HG02763 (cell line): ENCODE measurements at regions not wholly inside any gene's neighbourhood (a gene's known extent, or its start where the extent isn't known, plus 50 kb on each side); places are given as distances from the start of the nearest gene placed in this dataset.

Source experiments
- ATAC-seq: cut with Tn5 transposase; IDR thresholded peaks from one replicate; pipeline ENCODE4 v1.9.1; 2021; ENCODE audit warnings: mild to moderate bottlenecking, moderate library complexity; ENCODE audit not compliant: unreplicated experiment

DNA sequence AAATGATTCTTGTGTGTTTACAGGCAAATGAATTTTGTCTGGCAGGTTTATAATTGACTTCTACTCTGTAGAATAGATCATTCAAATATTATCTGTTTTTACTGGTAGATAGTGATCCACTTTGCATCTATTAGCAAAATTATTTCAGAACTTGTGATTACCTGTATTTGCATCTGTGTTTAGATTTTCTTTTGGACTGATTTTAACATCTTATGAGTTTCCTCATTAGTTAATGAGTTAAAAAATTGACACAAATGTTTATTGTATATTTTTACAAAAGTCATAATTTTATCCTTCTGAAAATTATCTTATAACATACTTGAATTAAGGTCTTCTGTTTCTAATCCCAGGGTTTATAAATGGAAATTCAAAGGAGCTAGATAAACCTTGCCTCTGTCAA lies 132.0 kb upstream of the KCNJ16 start:
- ATAC-seq, result no peak

DNA sequence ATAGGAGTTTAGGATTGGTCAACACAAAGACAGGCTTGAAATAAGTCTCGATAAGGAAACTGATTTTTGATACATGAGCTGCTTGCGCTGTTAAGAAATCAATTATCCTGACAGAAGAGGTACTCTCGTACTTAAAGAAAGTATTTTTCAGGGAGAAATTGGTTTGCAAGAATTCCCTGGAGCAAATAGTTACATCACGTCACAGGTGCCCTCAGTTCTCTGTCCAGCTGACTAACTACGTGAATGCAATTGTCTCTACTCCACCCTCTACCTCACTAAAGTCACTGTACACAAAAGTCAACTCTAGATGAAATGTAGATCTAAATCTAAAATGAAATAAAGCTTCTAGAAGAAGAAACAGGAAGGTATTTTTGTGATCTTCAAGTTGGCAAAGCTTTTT lies 130.6 kb upstream of the KCNJ16 start:
- no peak for ATAC-seq

DNA sequence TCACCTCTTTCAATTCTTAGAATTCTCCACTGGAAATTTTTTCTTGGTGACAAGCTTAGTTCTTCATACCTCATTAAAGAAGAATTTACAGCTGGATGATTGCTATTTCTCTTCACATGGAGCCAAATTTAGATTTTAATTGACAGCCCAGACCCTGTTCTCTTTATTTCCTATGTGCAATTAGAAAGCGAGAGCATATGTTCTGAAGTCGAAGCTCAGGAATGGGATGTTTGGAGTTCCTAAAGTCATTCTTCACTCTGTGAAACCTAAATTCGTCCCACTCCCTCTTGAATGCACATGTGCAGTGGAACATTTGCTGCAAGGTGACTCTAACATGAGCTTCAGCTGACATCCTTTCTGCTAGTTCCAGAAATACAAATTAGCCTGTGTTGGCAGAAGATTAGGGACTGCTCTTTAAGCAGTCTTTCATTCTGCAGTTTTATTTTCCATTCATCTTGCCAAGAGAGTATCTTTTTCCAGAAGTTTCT lies 129.3 kb upstream of the KCNJ16 start:
- no peak for ATAC-seq

DNA sequence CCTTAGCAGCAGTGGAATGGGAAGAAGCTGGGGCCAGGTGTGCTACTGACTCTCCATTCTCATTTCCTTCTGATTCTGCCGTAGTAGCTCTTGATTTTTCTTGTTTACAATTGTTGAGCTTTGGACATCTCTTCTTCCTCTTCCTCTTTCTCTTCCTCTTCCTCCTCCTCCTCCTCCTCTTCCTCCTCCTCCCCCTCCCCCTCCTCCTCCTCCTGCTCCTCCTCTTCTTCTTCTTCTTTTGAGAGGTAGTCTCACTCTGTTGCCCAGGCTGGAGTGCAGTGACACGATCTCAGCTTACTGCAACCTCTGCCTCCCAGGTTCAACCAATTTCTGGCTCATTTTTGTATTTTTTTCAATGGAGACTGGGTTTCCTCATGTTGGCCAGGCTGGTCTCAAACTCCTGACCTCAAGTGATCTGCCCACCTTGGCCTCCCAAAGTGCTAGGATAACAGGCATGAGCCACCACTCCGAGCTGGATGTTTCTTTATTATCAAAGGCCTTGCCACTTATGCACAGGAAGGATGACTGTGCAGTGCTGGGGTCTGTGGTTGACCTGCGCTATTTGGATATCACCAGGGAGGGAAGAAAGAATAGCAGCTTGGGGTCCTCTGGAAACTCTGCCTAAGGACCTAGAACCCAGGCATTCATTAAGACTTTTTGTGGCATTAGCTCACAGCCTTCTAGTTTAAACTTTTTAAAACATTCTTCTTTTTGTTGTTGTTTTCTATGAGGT lies 127.8 kb upstream of the KCNJ16 start:
- ATAC-seq, result no peak

DNA sequence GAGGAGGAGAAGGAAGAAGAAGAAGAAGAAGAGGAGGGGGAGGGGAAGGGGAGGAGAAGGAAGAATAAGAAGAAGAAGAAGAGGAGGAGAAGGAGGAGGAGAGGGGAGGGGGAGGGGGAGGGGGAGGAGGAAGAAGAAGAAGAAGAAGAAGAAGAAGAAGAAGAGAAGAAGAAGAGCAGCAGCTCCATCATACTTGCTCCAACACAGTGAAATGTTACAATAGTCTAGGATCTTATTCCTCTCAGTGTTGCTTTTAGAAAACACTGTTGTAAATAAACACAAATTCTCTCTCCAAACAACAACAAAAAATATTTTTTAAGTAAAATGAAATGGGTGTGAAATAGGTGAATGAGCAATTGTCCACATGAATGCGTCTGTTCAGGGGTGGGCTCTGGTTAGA lies 126.6 kb upstream of the KCNJ16 start:
- ATAC-seq, result no peak

DNA sequence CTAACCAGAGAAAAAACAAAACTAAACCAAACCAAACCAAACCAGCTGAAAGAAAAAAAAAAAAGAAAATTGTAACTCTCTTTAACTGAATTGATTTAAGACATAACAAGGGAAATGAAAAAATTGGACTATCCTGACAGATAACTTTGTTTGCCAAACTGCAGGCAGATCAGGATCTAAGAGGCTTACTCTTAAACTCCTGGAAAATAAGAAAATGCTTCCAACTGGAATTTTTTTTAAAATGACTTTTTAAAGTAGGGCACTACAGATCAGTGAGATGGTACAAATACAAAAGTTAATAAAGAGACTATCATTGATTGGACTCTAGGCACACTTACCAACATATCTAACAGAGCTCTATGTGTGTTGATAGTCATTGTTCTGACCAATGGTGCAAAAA lies 125.5 kb upstream of the KCNJ16 start:
- no peak for ATAC-seq

DNA sequence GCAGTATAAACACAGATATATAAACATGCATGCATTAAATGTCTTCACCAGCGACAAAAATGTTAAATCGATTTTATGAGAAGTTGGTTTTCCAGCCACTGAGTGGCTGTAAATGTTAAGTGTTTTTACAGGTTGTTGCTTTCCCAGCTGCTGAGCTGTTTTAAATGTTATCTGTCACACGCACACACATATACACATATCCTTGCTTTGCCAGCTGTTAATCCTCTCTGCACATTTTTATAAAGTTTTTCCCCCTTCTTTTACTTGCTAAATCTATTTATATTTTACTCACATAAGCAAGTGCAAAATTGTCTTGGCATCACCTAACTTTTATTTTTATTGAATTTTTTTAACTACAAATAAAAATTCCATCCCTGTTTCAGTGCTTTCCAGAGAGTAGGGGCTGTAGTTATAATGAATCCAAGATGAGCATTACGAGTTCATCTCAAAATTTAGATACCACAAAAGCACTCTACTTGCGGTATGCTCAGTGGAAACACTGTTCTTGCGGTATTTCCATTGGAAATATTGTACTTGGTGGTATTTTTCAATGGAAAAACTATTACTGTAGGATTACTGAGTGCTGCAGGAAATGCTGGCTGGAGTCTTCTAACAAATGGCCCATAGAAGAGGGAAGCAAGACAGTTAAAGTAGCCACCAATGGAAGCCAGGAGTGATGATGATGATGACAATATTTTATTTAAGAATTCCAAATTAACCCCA lies 124.9 kb upstream of the KCNJ16 start:
- ATAC-seq, result no peak

DNA sequence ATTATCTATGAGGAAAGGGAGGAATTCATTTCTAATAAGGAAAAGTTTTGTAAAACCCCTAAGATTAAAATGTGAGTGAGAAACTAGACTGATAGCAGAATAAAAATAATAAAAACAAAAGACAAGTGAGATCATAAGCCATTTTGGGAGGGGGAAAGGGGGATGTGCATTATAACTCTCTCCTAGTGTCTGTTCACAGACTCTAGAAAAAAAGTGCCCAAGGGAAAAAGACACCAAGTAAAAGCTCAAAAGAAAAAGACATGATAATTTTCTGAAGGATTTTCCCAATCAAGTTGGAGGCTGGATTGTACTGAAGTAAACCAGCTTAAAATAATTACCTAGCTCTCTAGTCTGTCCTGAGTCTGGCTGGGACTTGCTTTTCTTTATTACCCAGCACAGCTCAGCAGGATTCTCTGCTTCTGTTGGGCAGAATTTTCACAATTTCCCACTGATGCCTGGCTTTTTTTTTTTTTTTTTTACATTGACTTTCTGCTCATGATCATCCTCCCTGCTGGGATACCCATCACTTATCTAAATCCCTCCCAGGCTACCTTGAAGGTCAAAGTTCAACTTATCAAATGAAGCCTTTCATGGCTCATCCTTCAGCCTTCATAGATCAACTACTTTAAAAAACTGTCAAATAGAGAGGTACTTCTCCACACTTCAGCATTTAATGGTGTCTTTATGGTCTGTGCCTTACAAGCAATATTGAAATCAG lies 124.2 kb upstream of the KCNJ16 start:
- ATAC-seq, result no peak

DNA sequence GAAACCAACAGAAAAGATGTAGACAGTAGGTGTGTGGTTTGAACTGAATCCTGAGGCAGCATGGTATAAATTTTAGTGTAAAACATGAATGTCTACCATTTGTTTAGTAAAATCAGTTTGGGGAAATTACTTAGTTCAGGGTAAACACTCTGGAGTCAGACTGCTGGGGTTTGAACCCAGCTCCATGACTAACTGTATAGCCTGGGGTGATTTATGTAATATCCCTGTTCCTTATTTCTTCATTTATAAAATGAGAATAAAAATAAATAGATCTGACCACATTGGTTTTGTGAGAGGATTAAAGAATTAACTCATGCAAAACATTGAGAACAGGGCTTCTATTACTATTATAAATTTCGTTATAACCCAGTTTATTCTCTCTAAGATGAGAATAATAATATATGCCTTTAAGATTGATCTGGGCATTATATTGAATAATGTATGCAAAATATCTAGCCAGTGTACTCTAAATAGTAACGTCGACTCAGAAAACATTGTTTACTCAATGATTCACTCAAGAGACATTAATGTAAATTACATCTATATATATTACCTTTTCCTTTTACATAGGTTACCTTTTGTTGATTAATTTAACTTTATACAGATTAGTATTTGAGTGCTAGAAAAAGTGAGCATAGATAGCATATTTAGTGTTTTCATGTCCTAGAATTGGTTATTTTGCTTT lies 120.6 kb upstream of the KCNJ16 start:
- ATAC-seq, result no peak

DNA sequence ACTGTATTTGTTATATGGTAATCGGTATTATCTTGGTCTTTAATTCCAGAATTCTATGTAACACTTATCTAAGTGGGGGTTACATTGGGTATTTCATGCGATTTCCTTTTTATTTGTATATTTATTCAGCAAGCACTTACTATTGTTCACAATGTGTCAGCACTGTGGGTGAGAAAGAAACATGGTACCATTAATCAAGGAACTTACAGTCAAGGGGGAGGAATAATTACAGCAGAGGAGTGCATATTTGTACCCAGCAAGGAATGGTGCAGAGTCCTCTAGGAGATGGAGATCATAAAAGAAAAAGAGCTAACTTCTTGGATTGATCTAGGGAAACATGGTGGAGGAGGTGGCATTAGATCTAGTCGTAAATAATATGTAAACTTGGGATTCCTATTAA lies 117.0 kb upstream of the KCNJ16 start:
- ATAC-seq, result no peak

DNA sequence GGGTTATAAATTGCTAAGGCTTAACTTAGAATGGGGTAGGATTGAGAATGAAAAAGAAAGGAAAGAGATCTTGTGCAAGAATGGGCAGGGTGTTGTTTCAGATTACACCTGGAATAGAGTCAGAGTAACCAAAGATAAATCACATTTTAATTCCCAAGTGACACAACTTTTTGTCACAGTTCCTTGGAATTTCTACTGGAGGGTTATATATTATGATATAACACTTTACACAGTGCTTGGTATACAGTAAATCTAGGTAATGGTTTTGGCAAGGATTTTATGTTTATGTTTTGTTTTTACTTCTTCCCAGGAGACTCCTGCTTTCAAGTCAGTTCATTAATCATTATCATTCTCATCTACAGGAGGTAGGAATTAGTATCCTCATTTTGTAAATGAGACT lies 115.7 kb upstream of the KCNJ16 start:
- ATAC-seq, result no peak

DNA sequence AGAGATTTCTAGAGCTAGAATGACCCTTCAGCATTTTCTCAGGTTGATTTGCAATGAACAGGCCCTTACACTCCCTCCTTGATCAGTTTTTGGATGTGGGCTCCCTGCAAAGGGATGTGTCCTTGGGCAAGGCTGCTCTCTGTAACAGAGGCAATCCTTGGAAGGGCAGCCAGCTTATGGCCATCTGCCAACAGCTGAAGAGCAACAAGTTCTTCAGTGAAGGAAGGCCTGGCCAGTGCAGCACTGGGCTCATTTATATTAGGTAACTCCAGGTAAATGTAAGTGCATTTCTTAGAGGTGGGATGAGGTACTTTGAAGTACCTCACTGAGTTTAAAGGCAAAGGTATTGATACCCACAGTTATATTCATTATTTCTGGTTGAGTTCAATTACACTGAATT lies 114.3 kb upstream of the KCNJ16 start:
- no peak for ATAC-seq

DNA sequence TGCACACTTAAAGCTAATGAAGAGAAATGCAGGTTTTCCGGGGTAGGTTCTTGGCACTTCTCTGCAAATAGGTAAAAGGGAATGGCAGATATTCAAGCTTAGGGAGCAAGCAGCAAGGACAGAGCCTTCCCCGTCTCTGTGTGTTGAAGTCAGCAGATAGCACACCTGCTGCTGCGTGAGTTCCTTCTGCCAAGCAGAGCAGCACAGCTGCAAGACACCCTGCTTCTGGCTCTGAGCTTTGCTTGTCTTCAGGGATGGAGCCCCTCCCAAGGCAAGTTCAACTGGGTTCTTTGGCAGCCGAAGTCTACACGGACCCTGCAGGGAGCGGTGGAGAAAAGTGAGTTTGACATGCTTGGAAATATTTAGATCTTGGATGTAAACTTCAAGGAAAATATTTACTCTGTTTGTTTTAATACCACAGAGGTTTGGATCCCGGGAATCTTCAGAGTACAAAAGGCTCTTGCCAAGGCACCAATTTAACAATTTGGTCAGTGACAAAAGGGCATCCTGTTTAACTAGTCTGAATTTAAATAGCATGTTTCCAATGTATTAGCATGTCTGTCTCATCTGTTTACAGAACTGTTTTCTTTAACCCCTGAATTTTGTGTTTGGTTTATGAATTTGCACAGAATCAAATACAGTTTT lies 113.4 kb upstream of the KCNJ16 start:
- ATAC-seq, result no peak

DNA sequence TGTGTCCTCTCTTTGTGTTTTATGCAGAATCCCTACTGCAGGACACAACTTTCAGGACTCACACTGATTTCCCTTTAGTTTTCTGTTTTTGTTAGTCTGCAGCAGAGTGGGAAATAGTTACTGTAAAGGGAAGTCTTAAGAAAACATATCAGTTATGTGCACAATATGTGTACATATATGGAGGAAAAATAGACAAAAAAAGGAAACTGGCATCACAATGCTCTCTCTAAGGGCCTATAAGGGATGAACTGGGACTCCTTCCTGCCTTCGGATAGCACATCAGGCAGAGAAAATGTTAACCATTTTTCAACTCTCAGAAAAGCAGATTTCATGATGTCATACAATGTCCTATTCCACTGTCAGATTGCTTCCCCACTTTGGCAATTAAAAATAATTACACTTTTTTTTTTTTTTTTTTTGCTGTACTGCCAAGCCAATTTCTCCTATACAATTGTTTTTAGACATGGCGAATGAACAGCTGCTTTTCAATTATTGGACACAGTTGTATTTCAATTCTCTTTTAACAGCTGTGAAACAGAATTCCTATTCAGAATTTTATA lies 112.5 kb upstream of the KCNJ16 start:
- no peak for ATAC-seq

DNA sequence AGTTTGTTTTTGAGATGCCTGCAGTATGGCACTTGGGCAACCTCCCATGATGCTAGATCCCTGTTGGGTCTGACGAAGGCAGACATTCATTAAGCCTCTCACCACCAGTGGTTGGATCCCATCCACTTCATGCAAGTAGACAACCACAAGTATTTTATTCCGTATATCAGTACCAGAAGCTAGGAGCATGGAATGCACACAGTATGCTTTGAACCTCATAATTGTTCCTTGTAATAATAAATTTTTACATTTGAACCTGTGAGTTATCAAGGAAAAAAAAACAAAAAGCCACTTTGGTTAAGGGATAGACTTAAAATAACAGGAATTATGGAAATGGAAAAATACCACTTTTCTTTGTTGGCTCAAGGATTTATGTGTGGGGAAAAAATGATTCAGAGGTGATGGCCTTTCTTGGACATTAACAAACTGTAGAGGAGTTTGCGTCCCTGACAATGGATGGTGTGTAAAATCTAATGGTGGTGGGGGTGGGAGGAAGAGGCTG lies 107.1 kb upstream of the KCNJ16 start:
- ATAC-seq, result no peak

DNA sequence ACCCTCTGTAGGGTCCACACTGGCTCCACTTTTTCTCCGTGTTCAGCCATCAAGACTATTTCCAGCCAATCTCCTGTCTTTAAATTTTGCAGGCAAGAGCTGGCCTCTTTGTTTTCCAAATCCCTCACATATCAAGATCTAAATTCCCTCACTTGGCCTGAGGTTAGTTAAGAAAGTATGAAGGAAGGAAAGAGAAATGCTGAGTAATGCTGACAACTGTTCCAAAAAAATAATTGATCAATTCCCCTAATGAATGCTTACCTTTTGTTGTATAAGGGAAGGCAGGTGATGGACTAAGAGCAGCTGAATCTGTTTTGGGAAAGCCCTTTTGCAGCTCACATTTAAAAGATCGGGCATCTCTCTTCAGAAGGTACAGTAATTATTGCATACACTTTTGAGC lies 105.1 kb upstream of the KCNJ16 start:
- no peak for ATAC-seq

DNA sequence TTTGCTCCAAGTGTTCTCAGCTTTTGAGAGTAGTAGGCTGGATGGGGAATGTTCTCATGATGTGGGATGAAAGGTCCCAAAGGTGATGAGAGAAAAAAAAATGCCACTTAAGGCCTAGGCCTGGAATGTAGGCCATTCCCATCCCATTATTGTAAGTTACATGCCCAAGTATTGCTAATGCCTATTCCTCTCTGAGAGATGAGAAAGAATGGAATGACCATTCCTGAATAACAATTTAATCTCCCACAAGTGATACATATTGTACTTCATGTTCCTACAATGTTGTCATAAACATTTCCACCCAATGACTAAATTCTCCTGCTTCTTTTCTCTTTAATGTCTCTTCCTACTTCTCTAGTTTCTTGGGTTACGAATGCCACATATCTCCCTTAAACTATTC lies 102.8 kb upstream of the KCNJ16 start:
- ATAC-seq, result no peak

DNA sequence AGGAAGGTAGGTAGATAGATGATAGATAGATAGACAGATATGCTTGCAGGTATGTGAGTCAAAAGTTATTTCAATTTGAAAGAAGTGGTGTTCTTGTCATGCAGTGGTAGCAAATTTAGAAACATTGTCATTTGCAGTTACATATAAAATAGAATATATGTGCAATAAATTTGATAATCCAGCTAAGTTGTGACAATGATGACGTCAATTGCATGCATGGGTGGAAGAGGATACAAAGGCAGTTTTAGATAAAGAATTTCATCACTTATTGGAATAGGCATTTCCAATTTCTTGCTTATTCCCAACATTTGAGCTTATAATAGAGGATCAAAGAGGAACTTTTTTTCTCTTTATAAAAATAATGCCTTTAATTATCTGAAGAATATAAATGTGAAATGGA lies 99.2 kb upstream of the KCNJ16 start:
- no peak for ATAC-seq

DNA sequence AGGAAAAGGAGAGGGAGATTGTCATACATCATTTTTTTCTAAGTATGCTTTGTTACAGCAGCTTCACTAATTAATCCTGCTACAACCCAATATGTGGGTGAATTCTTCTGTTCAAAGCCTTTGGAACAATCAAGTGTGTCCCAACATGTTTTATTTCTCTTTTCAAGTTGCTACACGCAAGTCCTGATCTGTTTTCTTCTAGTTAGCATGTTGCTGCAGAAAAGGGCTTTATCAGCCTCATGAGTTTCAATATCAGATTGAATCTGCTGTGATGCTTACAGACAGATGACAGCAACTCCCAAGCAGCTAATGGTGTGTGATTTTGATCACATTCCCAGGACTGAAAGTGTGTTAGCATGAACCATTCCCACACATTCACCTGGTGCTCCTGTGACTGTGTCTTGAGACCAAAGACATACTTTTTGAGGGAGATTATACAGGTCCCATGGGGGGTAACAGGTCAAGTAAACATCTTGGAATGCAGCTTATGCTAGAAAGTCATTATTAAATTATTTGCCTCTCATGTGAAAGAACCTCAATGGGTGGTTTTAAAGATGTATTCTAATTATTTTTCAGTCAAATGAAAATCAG lies 96.9 kb upstream of the KCNJ16 start:
- no peak for ATAC-seq

DNA sequence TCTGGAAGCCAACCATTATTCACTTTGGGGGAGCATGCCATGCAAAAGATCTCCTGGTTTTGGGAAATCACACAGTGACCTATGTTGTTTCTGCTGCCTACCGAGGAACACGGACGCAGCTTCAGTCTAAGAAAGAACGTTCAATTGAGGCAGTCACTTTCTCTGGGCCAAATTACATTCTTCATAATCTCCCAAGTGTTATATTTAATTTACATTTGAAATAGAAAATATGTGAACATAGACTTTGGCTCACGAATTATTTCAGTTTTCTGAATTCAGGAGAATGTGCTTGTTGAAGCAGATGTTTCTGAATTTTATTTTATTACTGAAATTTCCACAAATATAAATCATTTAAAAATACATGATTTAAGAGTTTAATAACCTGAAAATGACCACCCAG lies 93.6 kb upstream of the KCNJ16 start:
- no peak for ATAC-seq
